A673 (cell line): ENCODE measurements at regions not wholly inside any gene's neighbourhood (a gene's known extent, or its start where the extent isn't known, plus 50 kb on each side); places are given as distances from the start of the nearest gene placed in this dataset.

Experiments used
- BruUV-seq: library from RNA; stranded (reverse); fragments of 400-500 nt; replicated peaks from 2 replicates; lab custom pipeline; 2021; lab: Mats Ljungman, UMichigan
- CTCF ChIA-PET: fragments of 300-600 bp; sonication (Branson Sonifier 250); formaldehyde crosslinking; loops from one replicate; lab custom pipeline; 2022; ENCODE audit warnings: antibody characterized with exemption; lab: Charles Lee
- POLR2A ChIA-PET: fragments of 300-600 bp; sonication (Branson Sonifier 250); formaldehyde crosslinking; loops from one replicate; lab custom pipeline; 2022; ENCODE audit warnings: antibody characterized with exemption; ENCODE audit not compliant: low non-redundant PET; lab: Charles Lee
- DNase-seq: peaks from one replicate; pipeline ENCODE4 v3.0.0-alpha.2; 2015; ENCODE audit warnings: low spot score
- H3K27ac ChIP-seq: fragments of 200-600 bp; sonication (generic); 2 replicates; pipeline ENCODE4 v1.5.1; 2016; ENCODE audit warnings: mixed run types, low read depth, mild to moderate bottlenecking, mixed read lengths, antibody characterized with exemption, low read length; ENCODE audit not compliant: poor library complexity, severe bottlenecking
- H3K27me3 ChIP-seq: fragments of 200-600 bp; sonication (generic); replicated peaks from 2 replicates; pipeline ENCODE4 v1.6.1; 2017; ENCODE audit warnings: mixed run types, low read depth, mild to moderate bottlenecking, mixed read lengths, antibody characterized with exemption, low read length; ENCODE audit not compliant: insufficient read depth, poor library complexity
- H3K36me3 ChIP-seq: fragments of 200-600 bp; sonication (generic); 2 replicates; pipeline ENCODE4 v1.6.1; 2016; ENCODE audit warnings: mixed run types, mild to moderate bottlenecking, mixed read lengths, antibody characterized with exemption, low read length; ENCODE audit not compliant: insufficient read depth, poor library complexity, severe bottlenecking
- H3K4me1 ChIP-seq: fragments of 200-600 bp; sonication (generic); 2 replicates; pipeline ENCODE4 v1.6.1; 2017; ENCODE audit warnings: mixed run types, mild to moderate bottlenecking, mixed read lengths, antibody characterized with exemption, low read length; ENCODE audit not compliant: insufficient read depth, poor library complexity, severe bottlenecking
- H3K4me3 ChIP-seq: fragments of 200-600 bp; sonication (generic); 2 replicates; pipeline ENCODE4 v1.5.1; 2016; ENCODE audit warnings: low read depth, mixed run types, mild to moderate bottlenecking, mixed read lengths, low read length; ENCODE audit not compliant: poor library complexity, severe bottlenecking
- H3K9me3 ChIP-seq: fragments of 200-600 bp; sonication (generic); 2 replicates; pipeline ENCODE4 v1.6.1; 2016; ENCODE audit warnings: mixed run types, low read depth, mild to moderate bottlenecking, mixed read lengths, antibody characterized with exemption, low read length; ENCODE audit not compliant: poor library complexity, severe bottlenecking
- CTCF ChIP-seq: fragments of 300-800, 200-600 bp; sonication (generic); conservative IDR thresholded peaks from 2 replicates; pipeline ENCODE4 v1.5.1; 2017; ENCODE audit warnings: low read depth, mild to moderate bottlenecking, antibody characterized with exemption, low read length, moderate library complexity, mixed read lengths
- EZH2 ChIP-seq: fragments of 200-600 bp; sonication (generic); IDR thresholded peaks from 2 replicates; pipeline ENCODE4 v1.6.1; 2017; ENCODE audit warnings: borderline replicate concordance, low read depth, mild to moderate bottlenecking, mixed read lengths, antibody characterized with exemption, low read length; ENCODE audit not compliant: poor library complexity, severe bottlenecking
- intact Hi-C: fragments of 100-400 bp; cut with micrococcal nuclease; formaldehyde crosslinking; loops from one replicate; pipeline ENCODE4 v1.10.0; 2022; ENCODE audit not compliant: unreplicated experiment

DNA sequence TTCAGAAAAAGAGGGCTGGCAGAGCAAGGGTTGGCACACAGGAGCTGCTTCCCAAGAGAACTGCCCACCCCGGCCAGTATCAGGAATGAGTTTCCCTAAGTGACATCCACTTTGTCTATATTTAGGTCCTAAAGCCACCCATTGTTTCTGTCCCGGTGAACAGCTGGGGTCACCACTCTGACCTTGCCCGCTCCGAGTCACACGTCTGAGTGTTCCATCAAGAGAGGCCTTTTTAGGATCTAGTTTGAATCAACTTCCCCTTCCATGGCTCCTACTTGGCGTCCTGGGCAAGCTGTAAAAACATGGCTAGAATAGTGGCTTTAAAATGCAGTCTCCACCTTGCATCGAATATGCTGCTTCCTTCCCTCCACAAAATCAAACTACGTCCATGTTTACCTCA is 109.6 kb upstream of the ARHGEF3 start:
- intact Hi-C loops, result no loop called here
- no peaks in the 10 kb centered on the region for H3K9me3 ChIP-seq
- H3K4me3 ChIP-seq, result no peak overlapping the region
- no peaks in the 10 kb centered on the region for H3K4me1 ChIP-seq
- BruUV-seq, result no TSS peak
- TF ChIP-seq CTCF (no peak), EZH2 (no peak)
- no peaks in the 10 kb centered on the region for H3K36me3 ChIP-seq
- CTCF ChIA-PET, result no interaction called here
- POLR2A ChIA-PET, result no interaction called here
- no peak for DNase-seq
- H3K27ac ChIP-seq, result no peak overlapping the region
- no peaks in the 10 kb centered on the region for H3K27me3 ChIP-seq

GRCh38 chr3:56909349-56909748 is 107.6 kb upstream of the ARHGEF3 start:
- no peaks in the 10 kb centered on the region for H3K9me3 ChIP-seq
- DNase-seq, result no peak
- no peaks in the 10 kb centered on the region for H3K36me3 ChIP-seq
- BruUV-seq, result no TSS peak
- intact Hi-C loops, result no loop called here
- no peak overlapping the region for H3K4me3 ChIP-seq
- no peaks in the 10 kb centered on the region for H3K4me1 ChIP-seq
- CTCF ChIA-PET, result no interaction called here
- H3K27me3 ChIP-seq, result no peaks in the 10 kb centered on the region
- H3K27ac ChIP-seq, result no peak overlapping the region
- POLR2A ChIA-PET, result no interaction called here
- no peak for TF ChIP-seq EZH2
- TF ChIP-seq CTCF, result no peak

DNA sequence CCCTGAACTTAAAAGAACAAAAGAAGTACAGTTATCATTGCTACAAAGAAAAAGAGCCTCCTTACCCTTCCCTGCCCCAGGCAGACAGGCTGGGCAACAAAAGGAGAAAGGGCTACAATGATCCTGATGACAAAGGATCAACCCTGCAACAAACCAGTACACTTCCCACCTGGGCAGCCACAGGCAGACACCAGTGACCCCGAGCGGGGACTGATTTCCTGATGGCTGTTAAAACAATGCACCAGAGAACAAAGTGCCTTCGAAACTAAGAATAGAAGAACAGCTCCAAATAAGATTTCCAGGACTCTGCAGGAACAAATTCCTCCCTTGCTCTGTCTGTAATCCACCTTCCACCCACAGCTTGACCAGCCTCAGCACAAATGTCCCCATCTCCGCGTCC is 106.3 kb upstream of the ARHGEF3 start:
- POLR2A ChIA-PET, result interaction anchor here (0.6 kb wide), 1 partner anchor 497 kb away, joined by 5 read pairs; no protein-coding TSS in a partner anchor
- no peaks in the 10 kb centered on the region for H3K9me3 ChIP-seq
- CTCF ChIA-PET, result no interaction called here
- H3K4me3 ChIP-seq, result no peak overlapping the region
- no TSS peak for BruUV-seq
- DNase-seq, result no peak
- intact Hi-C loops, result no loop called here
- no peaks in the 10 kb centered on the region for H3K36me3 ChIP-seq
- no peak overlapping the region for H3K27ac ChIP-seq
- no peak for TF ChIP-seq EZH2
- TF ChIP-seq CTCF, result no peak
- no peaks in the 10 kb centered on the region for H3K4me1 ChIP-seq
- no peaks in the 10 kb centered on the region for H3K27me3 ChIP-seq
